ENCODE measurements at regions not wholly inside any gene's neighbourhood (a gene's known extent, or its start where the extent isn't known, plus 50 kb on each side); places are given as distances from the start of the nearest gene placed in this dataset.
"Not testable (repeated sequence)": the region's sequence is repeated elsewhere in the genome, so short reads cannot be mapped to it uniquely, and the experiment has no call there.

GRCh38 chr16:70014915-70015314 lies 63.8 kb downstream of the CLEC18A start:
- DNase-seq (ENCODE audit: low read depth, low spot score): not testable (repeated sequence)

GRCh38 chr16:70016751-70017150 lies 65.6 kb downstream of the CLEC18A start:
- not testable (repeated sequence) for DNase-seq (ENCODE audit: low read depth, low spot score)

- no peak for DNase-seq (ENCODE audit: low read depth, low spot score)
Measured at GRCh38 chr16:70018254-70018653, 67.1 kb downstream of the CLEC18A start.

- DNase-seq (ENCODE audit: low read depth, low spot score): not testable (repeated sequence)
Measured at GRCh38 chr16:70023207-70023606, 72.1 kb downstream of the CLEC18A start.

- not testable (repeated sequence) for DNase-seq (ENCODE audit: low read depth, low spot score)
Measured at GRCh38 chr16:70023956-70024355, 72.8 kb downstream of the CLEC18A start.

- peak; percentile 95 for DNase-seq (ENCODE audit: low read depth, low spot score)
Measured at GRCh38 chr16:70026165-70026854, 75.2 kb downstream of the CLEC18A start.

GRCh38 chr16:70032906-70033305 lies 81.2 kb upstream of the PDPR start:
- DNase-seq (ENCODE audit: low read depth, low spot score): not testable (repeated sequence)

- not testable (repeated sequence) for DNase-seq (ENCODE audit: low read depth, low spot score)
Measured at GRCh38 chr16:70037913-70038312, 76.2 kb upstream of the PDPR start.

GRCh38 chr16:70040554-70040953 lies 73.6 kb upstream of the PDPR start:
- not testable (repeated sequence) for DNase-seq (ENCODE audit: low read depth, low spot score)

- not testable (repeated sequence) for DNase-seq (ENCODE audit: low read depth, low spot score)
Measured at GRCh38 chr16:70043538-70044067, 70.5 kb upstream of the PDPR start.

GRCh38 chr16:70046560-70046959 lies 67.6 kb upstream of the PDPR start:
- DNase-seq (ENCODE audit: low read depth, low spot score): not testable (repeated sequence)

- not testable (repeated sequence) for DNase-seq (ENCODE audit: low read depth, low spot score)
Measured at GRCh38 chr16:70048083-70048482, 66.0 kb upstream of the PDPR start.

GRCh38 chr16:70058056-70058455 lies 56.1 kb upstream of the PDPR start:
- DNase-seq (ENCODE audit: low read depth, low spot score): not testable (repeated sequence)

GRCh38 chr16:70059429-70059828 lies 54.7 kb upstream of the PDPR start:
- not testable (repeated sequence) for DNase-seq (ENCODE audit: low read depth, low spot score)

- not testable (repeated sequence) for DNase-seq (ENCODE audit: low read depth, low spot score)
Measured at GRCh38 chr16:70060521-70061027, 53.6 kb upstream of the PDPR start.

GRCh38 chr16:70061671-70062218 lies 52.4 kb upstream of the PDPR start:
- DNase-seq (ENCODE audit: low read depth, low spot score): not testable (repeated sequence)

GRCh38 chr16:70062947-70063346 lies 51.2 kb upstream of the PDPR start:
- not testable (repeated sequence) for DNase-seq (ENCODE audit: low read depth, low spot score)

All from pulmonary artery endothelial cell (primary cell).